Left lung (tissue), 4 donors: ENCODE measurements at regions not wholly inside any gene's neighbourhood (a gene's known extent, or its start where the extent isn't known, plus 50 kb on each side); places are given as distances from the start of the nearest gene placed in this dataset.
A peak's percentile ranks its signal among the peaks of the same experiment; 100 is the strongest.

Experiments used
- ATAC-seq: fragments of 200-7000 bp; cut with Tn5 transposase; one replicate; pipeline ENCODE4 v1.9.1; 2020; ENCODE audit warnings: moderate library complexity
- DNase-seq, 4 donors: peaks; one replicate each; pipeline ENCODE4 v3.0.0-alpha.2; 2013 to 2020
- H3K27ac ChIP-seq, 2 donors: fragments of 200-600 bp; sonication (generic) in 1 of 2; one replicate each; pipeline versions ENCODE4 v1.5.0 to v1.8.0; 2020 to 2021
- H3K27me3 ChIP-seq, 2 donors: fragments of 200-600 bp; sonication (generic) in 1 of 2; one replicate each; pipeline versions ENCODE4 v1.5.0 to v1.8.0; 2020 to 2021
- H3K36me3 ChIP-seq, 2 donors: fragments of 200-600 bp; sonication (generic) in 1 of 2; one replicate each; pipeline versions ENCODE4 v1.5.0 to v1.8.0; 2020 to 2021
- H3K4me1 ChIP-seq, 2 donors: fragments of 200-600 bp; one replicate each; pipeline ENCODE4 v1.8.0; 2021
- H3K4me3 ChIP-seq, 2 donors: fragments of 200-600 bp; sonication (generic) in 1 of 2; one replicate each; pipeline versions ENCODE4 v1.5.0 to v1.8.0; 2020 to 2021; ENCODE audit warnings: mild to moderate bottlenecking in 1 of 2
- H3K9me3 ChIP-seq, 2 donors: fragments of 200-600 bp; sonication (generic) in 1 of 2; one replicate each; pipeline versions ENCODE4 v1.5.0 to v1.8.0; 2020 to 2021
- CTCF ChIP-seq, 2 donors: fragments of 200-600 bp; sonication (generic) in 1 of 2; IDR thresholded peaks; one replicate each; pipeline versions ENCODE4 v1.5.0 to v1.8.0; 2021; ENCODE audit warnings: antibody characterized with exemption in 2 of 2
- intact Hi-C, 2 donors: fragments of 100-400 bp; cut with DNase I; formaldehyde crosslinking; loops; one replicate each; pipeline versions ENCODE4 v1.11.2 to v1.14.2; 2022
- donor health status: DM: no; HTN: yes; CAD: no.
- donor health status: DM: no; HTN: no; CAD: no.

- no peaks in the 10 kb centered on the region for H3K4me1 ChIP-seq
- H3K27me3 ChIP-seq: no peaks in the 10 kb centered on the region
- no peaks in the 10 kb centered on the region for H3K36me3 ChIP-seq
- ATAC-seq: no peak
- H3K27ac ChIP-seq: no peak overlapping the region
- no peak for TF ChIP-seq CTCF (IDR thresholded peaks at IDR 0.05)
- H3K4me3 ChIP-seq: no peak overlapping the region
- no peak for DNase-seq
- intact Hi-C loops: no loop called here
- H3K9me3 ChIP-seq: no peaks in the 10 kb centered on the region
Measured at GRCh38 chr13:33582121-33582520, 235.8 kb upstream of the RFC3 start.

- Histone ChIP-seq H3K27ac (no peak overlapping the region), H3K4me1 (no peaks in the 10 kb centered on the region), H3K9me3 (no peaks in the 10 kb centered on the region), H3K36me3 (no peaks in the 10 kb centered on the region), H3K27me3 (no peaks in the 10 kb centered on the region), H3K4me3 (no peak overlapping the region)
- intact Hi-C loops: no loop called here
- no peak for DNase-seq
- no peak for TF ChIP-seq CTCF (IDR thresholded peaks at IDR 0.05)
- ATAC-seq: no peak
Measured at GRCh38 chr13:33583398-33583797, 234.6 kb upstream of the RFC3 start.

- no peak for DNase-seq
- Histone ChIP-seq H3K4me3 (no peak overlapping the region), H3K27ac (no peak overlapping the region), H3K27me3 (no peaks in the 10 kb centered on the region), H3K36me3 (no peaks in the 10 kb centered on the region), H3K4me1 (no peaks in the 10 kb centered on the region), H3K9me3 (no peaks in the 10 kb centered on the region)
- ATAC-seq: no peak
- TF ChIP-seq CTCF (IDR thresholded peaks at IDR 0.05): no peak
- intact Hi-C loops: no loop called here
Measured at GRCh38 chr13:33590936-33591335, 227.0 kb upstream of the RFC3 start.

GRCh38 chr13:33606692-33607091 is 211.3 kb upstream of the RFC3 start:
- Histone ChIP-seq H3K9me3 (peaks cover 0 to 9% of the 10 kb centered on the region in 2 donors), H3K4me3 (no peak overlapping the region), H3K36me3 (no peaks in the 10 kb centered on the region), H3K27ac (no peak overlapping the region), H3K4me1 (peaks cover 0 to 4% of the 10 kb centered on the region in 2 donors), H3K27me3 (no peaks in the 10 kb centered on the region)
- ATAC-seq: no peak
- DNase-seq: no peak
- TF ChIP-seq CTCF (IDR thresholded peaks at IDR 0.05): no peak
- intact Hi-C loops: no loop called here

- Histone ChIP-seq H3K27ac (peak overlapping the region; percentile 53 to 67), H3K27me3 (no peaks in the 10 kb centered on the region), H3K4me1 (peaks cover 0 to 7% of the 10 kb centered on the region in 2 donors), H3K9me3 (no peaks in the 10 kb centered on the region), H3K4me3 (peak overlapping the region in 1 of 2 donors; percentile 10), H3K36me3 (no peaks in the 10 kb centered on the region)
- peak; percentile 56 for ATAC-seq
- no peak for TF ChIP-seq CTCF (IDR thresholded peaks at IDR 0.05)
- intact Hi-C loops: no loop called here
- no peak for DNase-seq
Measured at GRCh38 chr13:33610438-33611120, 207.4 kb upstream of the RFC3 start.
